LNCAP (cell line): ENCODE measurements at regions not wholly inside any gene's neighbourhood (a gene's known extent, or its start where the extent isn't known, plus 50 kb on each side); places are given as distances from the start of the nearest gene placed in this dataset.

Experiments
- TF ChIP-seq, protein P1 (sequence below): fragments of 450-650 bp; IDR thresholded peaks from 2 replicates; pipeline ENCODE4 v1.5.1; 2017; ENCODE audit warnings: mild to moderate bottlenecking

DNA sequence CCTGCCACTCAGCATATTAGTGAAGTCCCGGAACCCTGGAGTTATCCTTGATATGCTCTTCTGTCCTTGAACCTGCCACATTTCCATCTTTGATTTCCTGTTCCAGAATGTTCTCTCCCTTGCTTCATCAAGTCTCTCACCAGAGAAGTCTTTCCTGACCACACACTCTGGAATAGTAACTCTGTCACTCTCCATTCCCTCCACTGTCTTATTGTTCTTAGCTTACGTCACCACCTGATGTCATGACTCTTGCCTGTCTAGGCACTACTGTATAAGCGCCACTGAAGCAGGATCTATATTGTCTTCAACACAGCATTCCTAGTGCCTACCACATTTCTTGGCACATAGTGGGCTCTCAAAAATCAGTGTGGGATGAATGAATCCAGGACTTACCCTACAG is 65.4 kb upstream of the SMYD2 start:
- TF ChIP-seq, protein P1, sequence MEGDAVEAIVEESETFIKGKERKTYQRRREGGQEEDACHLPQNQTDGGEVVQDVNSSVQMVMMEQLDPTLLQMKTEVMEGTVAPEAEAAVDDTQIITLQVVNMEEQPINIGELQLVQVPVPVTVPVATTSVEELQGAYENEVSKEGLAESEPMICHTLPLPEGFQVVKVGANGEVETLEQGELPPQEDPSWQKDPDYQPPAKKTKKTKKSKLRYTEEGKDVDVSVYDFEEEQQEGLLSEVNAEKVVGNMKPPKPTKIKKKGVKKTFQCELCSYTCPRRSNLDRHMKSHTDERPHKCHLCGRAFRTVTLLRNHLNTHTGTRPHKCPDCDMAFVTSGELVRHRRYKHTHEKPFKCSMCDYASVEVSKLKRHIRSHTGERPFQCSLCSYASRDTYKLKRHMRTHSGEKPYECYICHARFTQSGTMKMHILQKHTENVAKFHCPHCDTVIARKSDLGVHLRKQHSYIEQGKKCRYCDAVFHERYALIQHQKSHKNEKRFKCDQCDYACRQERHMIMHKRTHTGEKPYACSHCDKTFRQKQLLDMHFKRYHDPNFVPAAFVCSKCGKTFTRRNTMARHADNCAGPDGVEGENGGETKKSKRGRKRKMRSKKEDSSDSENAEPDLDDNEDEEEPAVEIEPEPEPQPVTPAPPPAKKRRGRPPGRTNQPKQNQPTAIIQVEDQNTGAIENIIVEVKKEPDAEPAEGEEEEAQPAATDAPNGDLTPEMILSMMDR: no peak

DNA sequence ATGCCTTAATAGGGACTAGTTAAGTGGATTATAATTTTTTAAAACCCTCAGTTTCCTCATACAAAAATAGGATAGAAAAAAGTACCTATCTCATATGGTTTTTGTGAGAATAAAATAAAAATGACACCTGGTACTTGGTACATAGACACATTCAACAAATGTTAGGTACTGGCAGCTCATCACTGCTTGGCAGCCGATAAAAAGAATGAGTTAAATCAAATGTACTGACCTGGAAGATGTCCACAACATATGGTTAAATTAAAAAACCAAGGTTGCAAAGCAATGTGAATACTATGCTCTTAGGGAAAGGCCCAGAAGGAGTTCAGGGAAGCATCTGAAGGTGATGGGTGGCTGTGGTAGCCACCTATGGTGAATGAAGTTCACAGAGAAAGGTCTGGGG is 64.9 kb upstream of the SMYD2 start:
- TF ChIP-seq, protein P1: no peak

DNA sequence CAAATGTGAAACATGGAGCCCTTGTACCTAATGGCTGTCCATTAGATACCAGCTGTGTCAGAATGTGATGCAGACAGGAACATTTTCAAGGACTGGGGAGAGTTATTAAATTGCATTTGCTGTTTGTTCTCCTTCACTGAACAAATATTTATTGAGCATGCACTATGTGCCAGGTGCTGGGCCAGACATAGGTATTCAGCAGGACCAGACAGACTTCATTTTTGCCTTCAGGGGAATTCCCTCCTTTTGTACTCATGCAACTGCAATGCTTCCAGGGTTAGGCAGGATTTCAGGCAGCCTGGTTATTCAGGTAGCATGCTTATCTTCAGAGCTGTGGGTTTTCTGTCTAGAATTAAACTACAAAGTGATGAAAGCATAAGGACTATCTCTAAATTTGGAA is 64.2 kb upstream of the SMYD2 start:
- TF ChIP-seq, protein P1: no peak

DNA sequence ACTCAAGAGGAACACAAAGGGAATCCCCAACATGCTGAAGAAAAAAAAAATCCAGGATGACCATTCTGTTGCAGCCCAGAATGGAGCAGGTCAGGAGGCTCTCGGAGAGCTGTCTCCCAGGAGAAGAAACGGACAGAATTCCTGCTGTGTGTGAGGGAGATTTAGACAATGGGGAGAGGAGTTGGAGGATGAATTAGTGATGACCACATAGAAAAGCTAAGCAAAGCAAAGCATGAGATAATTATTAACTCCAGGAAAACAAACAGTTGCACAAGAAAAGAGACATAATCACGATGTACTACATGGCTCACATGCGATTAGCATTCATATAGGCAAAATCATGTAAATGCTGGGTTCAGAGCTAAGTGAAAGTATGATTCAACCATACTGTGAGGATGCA is 61.1 kb upstream of the SMYD2 start:
- TF ChIP-seq, protein P1: no peak

DNA sequence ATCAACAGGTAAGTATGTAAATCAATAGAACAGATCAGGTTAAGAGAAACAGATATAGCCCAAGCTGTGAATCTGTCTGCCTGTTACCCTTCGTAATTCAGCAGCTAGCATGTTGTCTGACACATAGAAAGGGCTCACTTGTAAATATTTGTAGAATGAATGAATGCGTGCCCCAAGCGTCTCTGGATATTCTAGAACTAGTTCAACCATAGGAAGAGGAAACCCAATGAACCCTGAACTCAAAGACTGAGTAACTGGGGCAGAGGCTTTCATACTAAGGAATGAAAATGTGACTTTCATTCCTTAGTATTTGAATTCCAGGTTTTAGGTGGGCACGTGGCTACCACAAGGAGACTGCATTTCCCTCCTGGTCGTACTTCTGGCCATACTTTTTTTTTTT is 60.1 kb upstream of the SMYD2 start:
- TF ChIP-seq, protein P1: no peak

DNA sequence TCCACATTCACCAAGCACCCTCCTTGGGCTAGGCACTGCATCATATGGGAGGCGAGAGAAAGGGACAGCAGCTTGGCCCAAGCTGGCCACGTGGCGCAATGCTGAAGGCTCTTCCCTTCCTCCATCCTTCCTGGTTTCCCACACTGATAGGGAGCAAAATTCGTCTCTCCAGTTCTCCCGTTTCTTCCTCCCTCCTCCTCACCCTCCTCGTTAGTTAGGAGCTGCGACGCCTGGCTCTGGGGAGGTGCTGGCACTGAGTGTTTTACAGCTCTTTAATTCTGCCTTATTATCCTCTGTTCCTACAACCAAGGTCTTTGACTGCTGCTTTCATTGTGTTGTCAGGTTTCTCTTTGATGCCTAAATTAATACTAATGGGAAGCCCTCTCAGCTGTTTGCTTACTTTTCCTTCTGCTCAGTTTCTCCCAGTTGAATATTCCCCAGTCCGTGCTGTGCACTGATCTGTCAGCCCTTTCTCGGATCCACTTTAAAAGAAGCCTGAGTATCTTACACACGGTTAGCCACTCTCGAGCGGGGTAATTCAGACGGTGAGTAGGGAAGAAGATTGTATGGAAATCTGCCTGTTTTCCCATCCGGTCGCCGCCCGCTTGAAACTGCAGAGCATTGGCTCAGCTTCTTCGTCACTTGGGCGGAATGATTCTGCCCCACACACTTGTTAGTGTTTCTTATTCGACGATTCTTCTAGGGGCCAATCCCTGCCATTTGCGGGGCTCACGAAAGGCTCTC is 56.2 kb upstream of the SMYD2 start:
- TF ChIP-seq, protein P1: no peak

DNA sequence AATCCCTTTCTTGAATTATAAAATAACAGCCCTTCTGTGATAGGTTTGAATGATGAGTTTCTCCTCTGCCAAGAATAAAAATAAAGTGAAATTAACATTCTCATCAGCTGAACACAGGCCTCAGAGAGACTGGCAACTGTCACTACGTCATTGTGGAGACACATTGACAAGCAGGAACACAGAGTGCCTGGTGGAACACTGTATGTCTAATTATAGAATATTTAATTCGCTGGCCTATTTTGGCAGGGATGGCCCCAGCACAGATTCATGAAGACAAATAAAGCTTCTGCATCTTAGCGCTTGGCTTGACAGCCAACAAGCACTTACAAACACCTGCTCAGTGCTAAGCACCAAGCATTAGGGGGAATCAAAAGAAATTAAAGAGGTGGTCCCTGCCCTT is 52.0 kb upstream of the SMYD2 start:
- TF ChIP-seq, protein P1: no peak

DNA sequence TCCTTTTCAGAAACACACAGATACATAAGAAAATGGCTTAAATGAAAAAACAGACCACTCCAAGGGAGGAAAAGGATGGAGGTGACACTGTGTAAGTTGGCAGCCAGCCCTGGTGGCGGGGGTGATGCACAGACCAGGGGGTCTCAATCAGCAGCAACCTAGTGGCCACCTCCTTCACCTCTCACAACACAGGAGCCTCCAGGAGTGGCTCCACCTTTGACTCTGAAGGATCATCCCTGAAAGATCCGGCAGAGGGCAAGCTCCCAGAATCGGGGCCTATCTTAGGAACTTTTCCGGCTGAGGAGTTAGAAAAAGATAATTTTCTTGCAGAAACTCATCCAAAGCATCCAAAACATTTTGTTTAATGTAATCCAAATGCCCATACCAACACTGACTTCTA is 51.2 kb upstream of the SMYD2 start:
- TF ChIP-seq, protein P1: no peak
